ENCODE measurements at regions not wholly inside any gene's neighbourhood (a gene's known extent, or its start where the extent isn't known, plus 50 kb on each side); places are given as distances from the start of the nearest gene placed in this dataset.

DNA sequence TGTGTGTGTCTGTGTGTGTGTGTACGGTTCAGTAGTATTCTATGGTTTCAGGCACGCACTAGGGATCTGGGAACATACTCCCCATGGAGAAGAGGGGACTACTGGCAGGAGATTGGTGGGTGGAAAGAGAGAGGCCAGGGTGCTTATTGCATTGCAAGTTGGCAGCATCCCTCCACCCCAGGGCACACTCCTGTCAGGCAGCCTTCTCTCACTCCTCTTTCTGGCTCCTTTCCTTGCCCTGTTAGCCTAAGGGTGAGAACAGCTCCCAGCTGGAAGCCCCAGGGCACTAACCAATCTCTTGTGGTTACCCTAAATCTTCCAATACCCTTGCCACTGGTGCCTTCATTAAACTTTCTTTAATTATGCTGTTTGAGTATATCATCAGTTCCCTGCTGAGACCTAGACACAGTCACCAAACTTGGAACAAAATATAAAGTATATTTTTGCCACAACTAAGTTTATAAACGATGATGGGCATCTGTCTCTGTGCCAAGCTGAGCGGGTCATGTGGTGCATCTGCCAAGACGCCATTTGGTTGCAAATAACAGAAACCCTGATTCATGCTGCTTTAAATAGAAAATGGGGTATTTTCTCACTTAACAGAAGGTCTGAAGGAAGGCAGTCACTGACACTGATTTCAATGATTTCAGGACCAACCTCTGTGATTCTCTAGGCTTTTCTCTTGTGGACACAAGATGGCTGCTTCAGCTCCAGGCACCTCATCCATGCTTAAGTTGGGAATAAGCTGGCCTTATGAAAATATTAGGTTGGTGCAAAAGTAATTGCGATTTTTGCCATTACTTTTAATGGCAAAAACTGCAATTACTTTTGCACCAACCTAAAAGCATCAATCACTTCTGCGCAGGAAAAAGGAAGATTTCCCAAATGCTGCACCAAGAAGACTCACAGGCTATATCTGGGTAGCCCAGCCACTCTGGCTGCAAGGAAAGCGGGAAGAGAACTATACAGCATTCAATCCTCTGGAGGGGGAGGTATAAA lies 476.9 kb upstream of the PROK2 start:
- 79 to 86% methylated on average over 8 of the region's 8 CpGs for WGBS, 2 donors
- no peak for ATAC-seq (ENCODE audit: insufficient read depth, low FRiP score)

GRCh38 chr3:72260588-72260910 lies 475.6 kb upstream of the PROK2 start:
- DNase-seq (no peak), ATAC-seq (ENCODE audit: insufficient read depth, low FRiP score) (no peak)
- Histone ChIP-seq H3K9me3 (ENCODE audit: control insufficient read depth in 4 of 4, insufficient read depth in 3 of 4, low read length in 3 of 4) (peaks cover 0 to 3% (median 0%) of the 10 kb centered on the region in 4 donors), H3K9ac (ENCODE audit: insufficient read depth in 1 of 2, low read length in 2 of 2) (no peak overlapping the region), H3K27me3 (ENCODE audit: control insufficient read depth in 3 of 3, insufficient read depth in 3 of 3, low read length in 2 of 3) (no peaks in the 10 kb centered on the region), H3K4me1 (ENCODE audit: control insufficient read depth in 5 of 5, insufficient read depth in 5 of 5, low read length in 5 of 5) (peaks cover under 1 to 57% (median 30%) of the 10 kb centered on the region in 5 donors), H3K36me3 (ENCODE audit: control insufficient read depth in 4 of 4, insufficient read depth in 4 of 4, low read length in 4 of 4) (no peaks in the 10 kb centered on the region), H3K27ac (ENCODE audit: low read depth in 1 of 2, low read length in 1 of 2) (no peak overlapping the region), H3K4me3 (no peak overlapping the region)
- 81 to 97% methylated on average over 5 of the region's 5 CpGs for WGBS, 2 donors
- TF ChIP-seq CTCF (IDR thresholded peaks at IDR 0.05; ENCODE audit: control extremely low read depth, extremely low read depth), result no peak

More for the DNA sequence above, 476.9 kb upstream of the PROK2 start:
- Histone ChIP-seq H3K27me3 (ENCODE audit: control insufficient read depth in 3 of 3, insufficient read depth in 3 of 3, low read length in 2 of 3) (no peaks in the 10 kb centered on the region), H3K4me1 (ENCODE audit: control insufficient read depth in 5 of 5, insufficient read depth in 5 of 5, low read length in 5 of 5) (peaks cover 0 to 48% (median 20%) of the 10 kb centered on the region in 5 donors), H3K9me3 (ENCODE audit: control insufficient read depth in 4 of 4, insufficient read depth in 3 of 4, low read length in 3 of 4) (peaks cover 0 to 3% (median 0%) of the 10 kb centered on the region in 4 donors), H3K27ac (ENCODE audit: low read depth in 1 of 2, low read length in 1 of 2) (no peak overlapping the region), H3K4me3 (no peak overlapping the region), H3K9ac (ENCODE audit: insufficient read depth in 1 of 2, low read length in 2 of 2) (no peak overlapping the region), H3K36me3 (ENCODE audit: control insufficient read depth in 4 of 4, insufficient read depth in 4 of 4, low read length in 4 of 4) (no peaks in the 10 kb centered on the region)
- DNase-seq, result peak in 2 of 3 donors; percentile 50 to 55
- TF ChIP-seq CTCF (IDR thresholded peaks at IDR 0.05; ENCODE audit: control extremely low read depth, extremely low read depth), result no peak

DNA sequence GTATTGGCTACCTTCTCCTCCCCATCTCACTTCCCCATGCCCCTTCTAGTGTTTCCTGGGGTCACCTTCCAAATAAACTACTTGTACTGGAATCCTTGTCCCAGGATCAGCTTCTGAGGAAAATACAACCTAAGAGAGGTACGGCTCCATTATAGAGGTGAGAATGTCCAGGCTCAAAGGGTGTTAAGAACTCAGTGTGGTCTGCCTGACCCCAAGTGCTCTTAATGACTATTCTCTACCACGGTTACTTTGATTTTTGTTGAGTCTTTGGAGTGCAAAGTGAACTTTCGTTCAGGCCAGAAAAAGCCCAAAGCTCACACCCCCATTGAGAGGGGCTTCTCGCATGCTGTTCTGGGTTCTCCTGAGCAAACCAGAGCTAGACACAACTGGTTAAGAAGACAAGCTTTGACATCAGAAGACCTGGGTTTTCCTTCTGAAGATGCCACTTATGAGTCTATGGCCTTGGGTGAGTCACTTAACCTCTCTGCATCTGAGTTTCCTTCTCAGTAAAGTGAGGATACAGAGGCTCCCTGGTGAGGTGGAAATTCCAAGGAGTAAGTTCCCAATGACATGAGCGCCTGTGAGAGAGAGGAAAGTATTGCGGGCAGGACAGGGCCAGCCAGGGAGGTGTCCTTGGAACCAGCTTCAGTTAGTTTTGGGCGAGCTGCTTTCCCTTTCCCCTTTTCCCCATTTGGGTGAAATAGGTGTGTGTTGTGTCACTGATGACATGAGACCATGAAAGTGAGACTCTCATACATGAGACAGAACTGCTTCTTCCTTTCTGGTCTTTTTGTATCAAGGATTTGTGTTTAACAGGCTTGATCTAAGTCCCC lies 475.0 kb upstream of the PROK2 start:
- no peak overlapping the region for H3K9ac ChIP-seq (ENCODE audit: insufficient read depth in 1 of 2, low read length in 2 of 2)
- H3K36me3 ChIP-seq (ENCODE audit: control insufficient read depth in 4 of 4, insufficient read depth in 4 of 4, low read length in 4 of 4), result no peaks in the 10 kb centered on the region
- H3K27me3 ChIP-seq (ENCODE audit: control insufficient read depth in 3 of 3, insufficient read depth in 3 of 3, low read length in 2 of 3), result no peaks in the 10 kb centered on the region
- no peak overlapping the region for H3K27ac ChIP-seq (ENCODE audit: low read depth in 1 of 2, low read length in 1 of 2)
- H3K9me3 ChIP-seq (ENCODE audit: control insufficient read depth in 4 of 4, insufficient read depth in 3 of 4, low read length in 3 of 4), result peaks cover 0 to 3% (median 0%) of the 10 kb centered on the region in 4 donors
- no peak for TF ChIP-seq CTCF (IDR thresholded peaks at IDR 0.05; ENCODE audit: control extremely low read depth, extremely low read depth)
- H3K4me1 ChIP-seq (ENCODE audit: control insufficient read depth in 5 of 5, insufficient read depth in 5 of 5, low read length in 5 of 5), result peaks cover 6 to 63% (median 29%) of the 10 kb centered on the region in 5 donors
- H3K4me3 ChIP-seq, result no peak overlapping the region
- 91 to 95% methylated on average over 7 of the region's 7 CpGs for WGBS, 2 donors
- DNase-seq (no peak), ATAC-seq (ENCODE audit: insufficient read depth, low FRiP score) (no peak)
